ENCODE measurements at regions not wholly inside any gene's neighbourhood (a gene's known extent, or its start where the extent isn't known, plus 50 kb on each side); places are given as distances from the start of the nearest gene placed in this dataset.

DNA sequence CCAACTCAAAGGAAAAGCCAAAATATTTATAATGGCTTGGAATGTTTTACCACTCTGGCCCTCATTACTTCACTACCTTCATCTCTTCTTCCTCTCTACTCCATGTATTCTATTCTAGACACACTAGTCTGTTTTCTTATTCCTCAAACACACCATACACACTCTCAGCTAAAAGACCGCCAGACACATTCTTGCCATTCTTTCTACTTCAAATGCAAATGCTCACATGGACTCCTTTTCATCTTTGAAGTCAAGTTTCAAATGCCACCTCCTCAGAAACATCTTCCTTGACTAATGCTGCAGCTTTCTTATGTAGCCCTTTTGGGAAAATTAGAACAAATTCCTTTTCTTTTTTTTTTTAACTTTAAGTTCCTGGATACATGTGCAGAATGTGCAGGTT is 412.9 kb upstream of the FMR1 start:
- Histone ChIP-seq H3K4me3 (replicated peaks; ENCODE audit: insufficient read depth, low read length) (no peak overlapping the region), H3K27me3 (ENCODE audit: insufficient read depth, poor library complexity, severe bottlenecking) (no peaks in the 10 kb centered on the region), H3K27ac (replicated peaks) (no peak overlapping the region)
- DNase-seq (ENCODE audit: low read depth in 1 of 2, low spot score in 1 of 2), result no peak
- no peak for TF ChIP-seq POLR2AphosphoS5 (IDR thresholded peaks at IDR 0.05; ENCODE audit: low read depth)
- TF ChIP-seq, protein P1, sequence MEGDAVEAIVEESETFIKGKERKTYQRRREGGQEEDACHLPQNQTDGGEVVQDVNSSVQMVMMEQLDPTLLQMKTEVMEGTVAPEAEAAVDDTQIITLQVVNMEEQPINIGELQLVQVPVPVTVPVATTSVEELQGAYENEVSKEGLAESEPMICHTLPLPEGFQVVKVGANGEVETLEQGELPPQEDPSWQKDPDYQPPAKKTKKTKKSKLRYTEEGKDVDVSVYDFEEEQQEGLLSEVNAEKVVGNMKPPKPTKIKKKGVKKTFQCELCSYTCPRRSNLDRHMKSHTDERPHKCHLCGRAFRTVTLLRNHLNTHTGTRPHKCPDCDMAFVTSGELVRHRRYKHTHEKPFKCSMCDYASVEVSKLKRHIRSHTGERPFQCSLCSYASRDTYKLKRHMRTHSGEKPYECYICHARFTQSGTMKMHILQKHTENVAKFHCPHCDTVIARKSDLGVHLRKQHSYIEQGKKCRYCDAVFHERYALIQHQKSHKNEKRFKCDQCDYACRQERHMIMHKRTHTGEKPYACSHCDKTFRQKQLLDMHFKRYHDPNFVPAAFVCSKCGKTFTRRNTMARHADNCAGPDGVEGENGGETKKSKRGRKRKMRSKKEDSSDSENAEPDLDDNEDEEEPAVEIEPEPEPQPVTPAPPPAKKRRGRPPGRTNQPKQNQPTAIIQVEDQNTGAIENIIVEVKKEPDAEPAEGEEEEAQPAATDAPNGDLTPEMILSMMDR (IDR thresholded peaks at IDR 0.05; ENCODE audit: insufficient read depth, low read length), result no peak
- TF ChIP-seq, protein P2, sequence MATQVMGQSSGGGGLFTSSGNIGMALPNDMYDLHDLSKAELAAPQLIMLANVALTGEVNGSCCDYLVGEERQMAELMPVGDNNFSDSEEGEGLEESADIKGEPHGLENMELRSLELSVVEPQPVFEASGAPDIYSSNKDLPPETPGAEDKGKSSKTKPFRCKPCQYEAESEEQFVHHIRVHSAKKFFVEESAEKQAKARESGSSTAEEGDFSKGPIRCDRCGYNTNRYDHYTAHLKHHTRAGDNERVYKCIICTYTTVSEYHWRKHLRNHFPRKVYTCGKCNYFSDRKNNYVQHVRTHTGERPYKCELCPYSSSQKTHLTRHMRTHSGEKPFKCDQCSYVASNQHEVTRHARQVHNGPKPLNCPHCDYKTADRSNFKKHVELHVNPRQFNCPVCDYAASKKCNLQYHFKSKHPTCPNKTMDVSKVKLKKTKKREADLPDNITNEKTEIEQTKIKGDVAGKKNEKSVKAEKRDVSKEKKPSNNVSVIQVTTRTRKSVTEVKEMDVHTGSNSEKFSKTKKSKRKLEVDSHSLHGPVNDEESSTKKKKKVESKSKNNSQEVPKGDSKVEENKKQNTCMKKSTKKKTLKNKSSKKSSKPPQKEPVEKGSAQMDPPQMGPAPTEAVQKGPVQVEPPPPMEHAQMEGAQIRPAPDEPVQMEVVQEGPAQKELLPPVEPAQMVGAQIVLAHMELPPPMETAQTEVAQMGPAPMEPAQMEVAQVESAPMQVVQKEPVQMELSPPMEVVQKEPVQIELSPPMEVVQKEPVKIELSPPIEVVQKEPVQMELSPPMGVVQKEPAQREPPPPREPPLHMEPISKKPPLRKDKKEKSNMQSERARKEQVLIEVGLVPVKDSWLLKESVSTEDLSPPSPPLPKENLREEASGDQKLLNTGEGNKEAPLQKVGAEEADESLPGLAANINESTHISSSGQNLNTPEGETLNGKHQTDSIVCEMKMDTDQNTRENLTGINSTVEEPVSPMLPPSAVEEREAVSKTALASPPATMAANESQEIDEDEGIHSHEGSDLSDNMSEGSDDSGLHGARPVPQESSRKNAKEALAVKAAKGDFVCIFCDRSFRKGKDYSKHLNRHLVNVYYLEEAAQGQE (IDR thresholded peaks at IDR 0.05; ENCODE audit: insufficient replicate concordance, low read depth), result no peak
- no peak for TF ChIP-seq GABPA (IDR thresholded peaks at IDR 0.05; ENCODE audit: low read depth)
- no peak for TF ChIP-seq SPI1 (IDR thresholded peaks at IDR 0.05; ENCODE audit: borderline replicate concordance, low read depth)

DNA sequence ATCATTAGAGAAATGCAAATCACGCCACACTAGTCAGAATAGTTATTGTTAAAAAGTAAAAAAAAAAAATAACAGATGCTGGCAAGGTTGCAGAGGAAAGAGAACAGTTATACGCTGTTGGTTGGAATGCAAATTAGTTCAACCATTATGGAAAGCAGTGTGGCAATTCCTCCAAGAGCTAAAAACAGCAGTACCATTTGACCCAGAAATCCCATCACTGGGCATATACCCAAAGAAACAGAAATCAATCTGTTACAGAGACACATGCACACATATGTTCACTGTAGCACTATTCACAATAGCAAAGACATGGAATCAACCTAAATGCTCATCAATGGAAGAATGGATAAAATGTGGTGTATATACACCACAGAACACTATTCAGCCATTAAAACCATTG is 388.7 kb upstream of the FMR1 start:
- no peak overlapping the region for H3K4me3 ChIP-seq (replicated peaks; ENCODE audit: insufficient read depth, low read length)
- no peak for DNase-seq (ENCODE audit: low read depth in 1 of 2, low spot score in 1 of 2)
- H3K27me3 ChIP-seq (ENCODE audit: insufficient read depth, poor library complexity, severe bottlenecking), result no peaks in the 10 kb centered on the region
- H3K27ac ChIP-seq (replicated peaks), result no peak overlapping the region
- TF ChIP-seq, protein P1 (IDR thresholded peaks at IDR 0.05; ENCODE audit: insufficient read depth, low read length), result no peak
- TF ChIP-seq POLR2AphosphoS5 (IDR thresholded peaks at IDR 0.05; ENCODE audit: low read depth) (no peak), SPI1 (IDR thresholded peaks at IDR 0.05; ENCODE audit: borderline replicate concordance, low read depth) (no peak), GABPA (IDR thresholded peaks at IDR 0.05; ENCODE audit: low read depth) (no peak)
- TF ChIP-seq, protein P2 (IDR thresholded peaks at IDR 0.05; ENCODE audit: insufficient replicate concordance, low read depth), result no peak

DNA sequence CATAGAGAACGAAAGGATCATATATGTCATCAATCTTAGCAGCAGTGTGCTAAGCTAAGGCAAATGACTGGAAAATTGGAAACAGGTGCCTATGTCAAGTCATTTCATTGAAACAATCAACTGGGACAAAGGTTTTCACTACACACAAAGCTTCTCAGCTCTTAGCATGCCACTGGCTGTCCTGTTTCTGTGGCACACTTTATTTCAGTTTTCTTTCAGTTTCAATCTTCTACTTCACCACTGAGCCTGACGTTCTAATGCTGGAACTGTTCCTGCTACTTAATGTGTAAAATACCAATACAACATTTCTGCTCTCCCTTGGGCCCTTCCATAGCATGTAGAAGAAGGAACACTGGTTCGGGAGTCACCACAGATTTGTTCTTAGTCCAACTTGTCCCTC is 378.3 kb upstream of the FMR1 start:
- Histone ChIP-seq H3K27me3 (ENCODE audit: insufficient read depth, poor library complexity, severe bottlenecking) (peaks cover 4% of the 10 kb centered on the region), H3K4me3 (replicated peaks; ENCODE audit: insufficient read depth, low read length) (no peak overlapping the region), H3K27ac (replicated peaks) (no peak overlapping the region)
- TF ChIP-seq, protein P2 (IDR thresholded peaks at IDR 0.05; ENCODE audit: insufficient replicate concordance, low read depth), result no peak
- TF ChIP-seq POLR2AphosphoS5 (IDR thresholded peaks at IDR 0.05; ENCODE audit: low read depth) (no peak), SPI1 (IDR thresholded peaks at IDR 0.05; ENCODE audit: borderline replicate concordance, low read depth) (no peak), GABPA (IDR thresholded peaks at IDR 0.05; ENCODE audit: low read depth) (no peak)
- TF ChIP-seq, protein P1 (IDR thresholded peaks at IDR 0.05; ENCODE audit: insufficient read depth, low read length), result no peak
- DNase-seq (ENCODE audit: low read depth in 1 of 2, low spot score in 1 of 2), result no peak
